Activated gamma-delta T cell (primary cell): ENCODE measurements at regions not wholly inside any gene's neighbourhood (a gene's known extent, or its start where the extent isn't known, plus 50 kb on each side); places are given as distances from the start of the nearest gene placed in this dataset.

ENCODE experiments used
- DNase-seq: peaks from one replicate; lab custom pipeline; 2025; lab: John Stamatoyannopoulos, UW

DNA sequence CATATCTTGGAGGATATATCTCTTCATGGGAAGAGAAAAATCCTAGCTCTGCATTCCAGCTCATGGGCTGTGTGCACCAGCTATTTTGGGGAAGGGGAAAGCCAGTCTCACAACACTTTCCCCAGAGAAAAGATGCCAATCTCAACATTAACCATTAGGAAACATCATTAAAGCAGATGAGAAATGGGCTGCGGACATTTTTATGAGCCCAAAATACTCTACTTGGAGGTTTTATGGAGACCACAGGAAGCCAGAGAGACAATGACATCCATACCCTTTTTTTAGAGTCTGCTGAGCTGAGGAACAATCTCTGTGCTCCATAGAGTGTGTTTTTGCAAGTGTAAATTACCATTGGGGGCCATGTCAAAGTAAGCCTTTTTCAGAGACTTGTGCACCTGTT, 213.7 kb downstream of the TRIB2 start:
- DNase-seq: no peak

DNA sequence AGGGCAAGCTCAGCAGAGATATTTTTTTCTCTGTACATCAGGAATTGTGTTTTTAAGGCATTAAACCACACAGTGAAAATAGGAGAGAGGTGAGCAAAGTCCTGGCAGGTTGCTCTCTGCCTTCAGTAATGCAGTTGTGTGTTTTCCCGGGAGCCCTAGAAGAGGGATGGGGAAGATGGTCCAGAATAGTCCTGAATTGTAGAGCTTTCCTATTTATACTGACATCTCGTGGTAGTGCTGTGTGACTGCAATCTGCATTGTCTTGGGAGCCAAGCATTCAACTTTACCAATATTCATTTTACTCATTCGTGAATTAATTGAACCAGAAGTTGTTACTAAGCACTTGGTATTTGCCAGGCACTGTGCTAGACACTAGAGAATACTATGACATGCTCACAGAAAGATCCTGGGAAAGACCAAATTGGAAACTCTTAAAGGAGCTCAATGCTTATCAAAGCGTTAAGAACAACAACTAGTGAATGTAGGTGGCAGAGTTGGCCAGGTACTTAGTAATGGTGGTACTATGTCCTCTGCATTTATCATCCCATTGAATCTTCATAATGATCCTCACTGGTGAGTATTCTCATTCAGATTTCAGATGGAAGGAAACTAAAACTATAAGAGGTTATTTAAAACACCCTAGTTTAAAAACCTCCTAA, 214.6 kb downstream of the TRIB2 start:
- no peak for DNase-seq

DNA sequence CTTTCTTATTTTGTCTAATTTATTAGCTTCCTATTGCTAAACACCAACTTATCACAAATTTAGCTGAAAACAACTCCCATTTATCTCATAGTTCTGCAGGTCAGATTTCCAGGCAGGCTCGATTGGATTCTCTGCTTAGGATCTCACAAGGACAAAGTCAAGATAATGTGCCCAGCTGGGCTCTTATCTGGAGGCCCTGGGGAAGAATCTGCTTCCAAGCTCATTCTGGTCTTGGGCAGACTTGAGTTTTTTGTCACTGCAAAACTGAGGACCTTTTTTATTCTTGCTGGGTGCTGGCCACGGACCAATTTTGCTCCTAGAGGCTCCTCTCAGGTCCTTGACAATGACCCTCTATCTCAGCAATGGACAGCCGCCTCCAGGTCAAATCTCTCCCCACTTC, 215.5 kb downstream of the TRIB2 start:
- DNase-seq: no peak

DNA sequence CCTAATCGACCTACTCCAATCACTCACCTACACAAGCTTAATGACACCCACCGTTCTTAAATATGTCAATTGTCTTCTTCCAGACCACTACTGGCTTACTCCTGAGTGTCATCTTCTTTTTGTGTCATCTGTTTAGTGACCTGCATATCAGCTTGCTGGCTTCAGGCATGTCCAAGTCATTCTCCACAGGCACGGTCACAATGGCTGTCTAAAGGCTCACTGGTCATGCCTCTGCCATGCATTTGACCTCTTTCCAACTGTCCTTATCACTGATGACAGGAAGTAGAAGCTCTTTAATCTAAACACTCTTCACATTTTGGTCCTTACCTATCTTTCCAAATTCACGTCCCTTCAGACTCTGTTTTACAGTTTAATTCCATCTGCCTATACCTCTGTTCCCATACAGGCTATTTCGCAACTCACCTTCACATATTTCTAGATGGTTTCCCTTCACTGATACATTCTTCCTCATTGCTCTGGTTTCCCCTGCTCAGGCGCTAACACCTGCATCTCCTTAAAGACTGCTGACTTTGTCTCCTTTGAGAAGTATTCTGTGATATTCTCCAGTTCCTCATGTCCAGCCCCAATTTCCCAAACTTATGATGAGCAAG, 217.5 kb downstream of the TRIB2 start:
- DNase-seq: no peak

DNA sequence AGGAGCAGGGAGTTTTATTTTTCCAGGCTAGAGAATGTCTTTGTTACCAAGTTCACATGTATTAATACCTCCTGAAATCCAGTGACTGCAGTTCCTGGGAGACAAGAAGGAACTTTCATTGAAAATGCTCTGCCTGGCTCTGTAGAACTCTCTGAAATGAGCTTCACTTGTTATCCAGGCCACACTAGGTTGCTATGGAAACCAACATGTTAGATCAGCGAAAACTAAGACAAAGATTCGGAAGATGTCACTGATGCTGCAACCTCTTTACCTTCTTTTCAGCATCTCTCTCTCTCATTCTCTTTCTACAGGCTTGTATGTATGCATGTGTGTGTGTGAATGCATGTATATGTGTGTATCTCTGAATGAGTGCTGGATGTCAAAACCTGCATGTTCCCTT, 218.5 kb downstream of the TRIB2 start:
- DNase-seq: no peak

DNA sequence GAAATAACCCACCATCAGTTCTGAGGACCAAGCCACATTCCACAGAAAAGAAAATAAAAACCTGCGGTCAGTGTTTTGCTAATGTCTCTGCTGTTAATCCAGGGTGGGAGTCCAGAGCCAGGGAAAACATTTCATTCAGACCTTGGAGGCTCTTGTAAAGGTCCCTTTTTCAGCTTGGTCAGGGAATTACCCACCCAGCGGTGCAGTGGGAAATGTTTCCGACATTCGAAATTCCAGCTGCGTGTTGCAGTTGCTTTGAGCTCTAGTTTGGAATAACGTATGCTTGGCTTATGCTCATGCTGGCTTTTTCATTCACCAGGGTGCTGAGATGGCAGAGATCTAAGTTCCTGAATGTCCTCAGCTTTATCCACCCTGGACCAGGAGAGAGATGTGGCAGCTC, 219.1 kb downstream of the TRIB2 start:
- DNase-seq: no peak

DNA sequence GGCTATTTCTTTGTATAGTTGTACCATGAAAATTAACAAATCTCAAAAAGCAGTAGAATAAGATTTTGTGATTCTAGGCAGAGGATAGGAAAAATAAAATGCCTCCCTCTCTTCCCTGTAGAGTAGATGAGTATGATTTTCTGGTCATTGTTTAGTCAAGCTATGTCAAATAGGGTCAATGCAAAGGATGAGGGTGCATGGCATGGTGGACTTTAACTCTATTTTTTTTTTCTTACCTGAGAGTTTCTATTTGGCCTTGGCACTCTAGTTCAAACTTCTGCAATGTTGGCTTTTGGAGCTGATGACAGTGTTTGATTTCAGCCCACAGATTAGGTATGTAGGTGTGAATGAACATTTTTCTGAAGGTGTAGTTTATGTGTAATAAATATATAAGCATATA, 224.5 kb downstream of the TRIB2 start:
- DNase-seq: no peak

DNA sequence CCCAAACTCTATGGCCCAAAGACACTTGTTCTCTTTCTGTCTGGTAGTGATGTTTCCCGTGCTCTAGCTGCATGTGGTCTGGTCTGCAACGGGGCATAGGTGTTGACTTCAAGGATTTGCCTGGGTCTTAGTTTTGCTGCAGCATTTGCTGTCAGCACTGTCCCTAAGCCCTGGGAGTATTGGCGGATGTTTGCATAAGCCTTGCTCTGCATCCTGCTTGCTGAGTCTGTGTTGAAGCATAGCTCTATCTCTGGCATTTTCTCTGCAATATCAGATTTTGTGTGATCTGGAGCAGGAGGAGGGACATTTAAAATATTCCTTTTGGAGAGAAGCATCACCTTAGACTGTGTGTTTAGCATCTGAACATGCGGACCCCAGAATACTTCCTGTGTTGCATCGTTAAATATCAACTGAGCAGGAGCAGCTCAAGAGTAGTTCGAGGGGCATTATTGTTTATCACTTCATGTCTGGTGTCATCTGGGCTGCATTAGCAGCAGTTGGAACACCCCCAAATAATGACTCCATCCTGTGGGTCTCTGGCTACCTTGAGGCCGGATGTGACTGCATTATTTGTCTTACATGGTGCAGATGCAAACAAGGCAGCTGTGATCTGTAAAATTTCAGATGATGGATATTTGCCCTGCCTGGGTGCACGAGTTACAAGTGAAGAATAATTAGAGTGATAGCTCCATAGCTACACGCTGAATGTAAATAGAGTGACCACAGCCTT, 231.7 kb downstream of the TRIB2 start:
- no peak for DNase-seq

DNA sequence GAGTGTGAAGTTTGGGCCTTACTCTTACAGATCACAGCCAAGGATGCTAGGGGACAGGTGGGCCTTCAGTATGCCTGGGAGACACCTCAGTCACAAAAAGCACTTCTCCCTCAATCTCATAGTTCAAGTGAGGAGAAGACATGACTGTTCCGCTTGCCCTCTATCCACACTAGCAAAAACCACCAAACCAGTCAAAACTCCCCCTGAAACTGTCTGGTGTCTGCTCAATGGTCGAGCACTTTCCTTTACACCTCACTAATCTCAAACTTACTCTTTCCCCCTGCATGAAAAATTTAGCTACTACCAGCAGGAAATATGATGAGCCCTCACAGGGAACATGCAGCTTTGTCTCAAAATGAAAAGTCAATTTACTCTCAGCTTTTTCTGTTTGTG, 232.2 kb downstream of the TRIB2 start:
- no peak for DNase-seq

DNA sequence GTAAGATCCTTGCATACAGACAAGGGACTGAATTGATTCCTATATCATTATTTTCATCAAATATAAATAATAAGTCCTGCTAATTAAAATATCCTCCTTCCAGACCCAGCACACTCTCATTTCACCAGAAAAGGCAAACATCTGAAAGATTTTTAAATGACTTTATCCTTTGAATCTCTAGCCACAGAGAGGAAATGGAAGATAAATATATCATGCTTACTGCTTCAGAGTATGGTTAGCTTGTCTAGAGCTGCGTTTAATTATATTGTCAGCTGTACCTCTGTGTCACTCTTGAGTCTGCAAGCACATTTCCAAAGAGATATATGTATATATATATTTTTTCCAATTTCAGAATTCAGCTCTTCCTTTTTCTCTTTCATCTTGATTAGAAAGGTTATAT, 232.7 kb downstream of the TRIB2 start:
- DNase-seq: no peak

DNA sequence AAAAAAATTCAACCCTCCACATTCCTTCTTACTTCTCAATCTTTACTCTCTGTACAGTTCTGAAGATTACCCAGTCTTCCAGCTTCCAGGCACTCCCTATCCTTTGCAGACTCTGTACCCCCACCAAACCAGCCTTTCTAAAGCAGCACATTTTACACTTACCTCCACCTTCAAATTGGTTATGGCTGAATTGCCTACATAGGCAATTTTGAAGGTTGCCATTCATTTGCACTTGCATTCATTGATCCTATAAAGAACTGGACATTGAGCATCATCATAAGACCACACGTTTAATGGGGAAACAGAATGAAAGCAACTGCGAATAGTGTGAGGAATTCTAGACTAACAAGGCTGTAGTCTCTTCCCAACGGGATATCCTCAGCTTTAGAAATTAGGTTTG, 233.4 kb downstream of the TRIB2 start:
- DNase-seq: no peak

DNA sequence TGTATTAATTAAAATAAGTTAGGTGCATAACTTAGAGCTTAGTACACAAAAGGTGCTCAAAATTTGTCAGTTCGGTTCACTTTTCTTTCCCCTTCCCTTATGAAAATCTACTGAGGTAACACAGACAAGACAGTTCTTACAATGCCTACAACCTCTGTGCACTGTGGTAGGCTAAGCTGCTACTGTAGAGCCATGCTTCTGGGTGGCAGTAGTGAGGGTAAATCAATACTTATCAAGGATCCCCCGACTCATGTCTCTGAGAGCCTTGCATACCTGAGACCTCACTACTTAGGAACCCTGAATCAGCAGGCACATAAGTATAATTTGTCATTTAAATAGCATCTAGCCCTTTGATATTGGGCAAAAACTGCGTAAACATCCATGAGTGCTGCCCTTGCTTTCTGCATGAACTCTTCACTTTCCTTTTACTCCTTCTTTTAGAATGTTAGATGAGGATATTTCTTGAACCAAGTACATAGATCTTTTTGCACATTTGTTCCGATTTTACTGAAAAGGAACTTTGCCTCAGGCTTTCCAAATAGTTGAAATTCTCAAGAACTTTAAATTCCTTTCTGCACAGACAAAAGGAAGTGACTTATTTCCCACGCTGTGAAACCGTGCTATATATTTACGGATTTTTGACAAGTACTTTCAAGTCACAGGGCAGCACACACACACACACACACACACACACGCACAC, 234.4 kb downstream of the TRIB2 start:
- no peak for DNase-seq

DNA sequence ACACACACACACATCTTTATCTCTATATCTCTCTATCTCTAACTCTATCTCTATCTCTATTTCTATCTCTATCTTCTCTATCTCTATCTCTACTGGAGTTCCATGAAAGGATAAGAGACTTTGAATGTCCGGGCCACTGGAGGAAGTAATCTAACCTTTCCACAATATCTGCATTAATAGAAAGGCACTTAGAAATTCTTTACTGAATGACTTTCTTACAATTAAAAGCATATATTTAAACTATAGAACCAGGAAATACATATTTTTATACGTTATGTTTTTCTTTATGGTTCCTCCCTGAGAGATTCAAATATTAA, 234.9 kb downstream of the TRIB2 start:
- DNase-seq: no peak

DNA sequence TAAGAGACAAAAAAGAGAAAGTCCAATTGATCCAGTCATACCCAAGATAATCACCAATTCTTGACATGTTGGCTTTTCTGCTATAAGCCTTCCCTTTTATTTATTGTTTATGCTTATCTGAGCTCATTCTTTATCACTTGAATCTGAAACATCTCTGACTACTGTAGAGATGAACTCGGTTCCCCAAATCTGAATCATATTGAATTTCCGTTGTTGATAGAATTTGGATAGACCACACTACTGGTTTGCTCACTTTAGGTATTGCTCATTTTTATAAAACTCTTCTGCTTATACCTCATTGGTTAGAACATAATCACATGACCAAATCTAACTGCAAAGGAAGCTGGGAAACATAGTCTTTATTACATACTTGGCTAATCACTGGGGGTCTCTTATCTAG, 236.9 kb downstream of the TRIB2 start:
- no peak for DNase-seq

DNA sequence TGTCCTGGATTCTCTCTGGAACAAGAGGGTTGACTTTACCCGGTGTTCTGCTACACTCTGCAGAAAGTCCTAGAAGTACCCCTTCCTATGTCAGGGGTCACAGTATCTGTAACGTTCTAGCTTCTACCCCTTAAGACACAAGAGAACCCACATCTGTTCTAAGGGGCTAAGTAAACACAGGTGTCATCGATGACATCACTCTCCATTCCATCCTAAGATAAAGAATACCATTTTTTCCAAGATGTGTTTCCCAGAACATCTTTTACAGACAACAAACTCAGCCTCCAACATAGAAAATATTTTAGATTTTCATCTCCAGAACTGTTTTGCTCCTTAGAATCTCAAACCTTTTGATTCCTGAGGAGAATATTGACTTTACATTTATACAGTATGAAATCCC, 239.1 kb downstream of the TRIB2 start:
- DNase-seq: no peak

DNA sequence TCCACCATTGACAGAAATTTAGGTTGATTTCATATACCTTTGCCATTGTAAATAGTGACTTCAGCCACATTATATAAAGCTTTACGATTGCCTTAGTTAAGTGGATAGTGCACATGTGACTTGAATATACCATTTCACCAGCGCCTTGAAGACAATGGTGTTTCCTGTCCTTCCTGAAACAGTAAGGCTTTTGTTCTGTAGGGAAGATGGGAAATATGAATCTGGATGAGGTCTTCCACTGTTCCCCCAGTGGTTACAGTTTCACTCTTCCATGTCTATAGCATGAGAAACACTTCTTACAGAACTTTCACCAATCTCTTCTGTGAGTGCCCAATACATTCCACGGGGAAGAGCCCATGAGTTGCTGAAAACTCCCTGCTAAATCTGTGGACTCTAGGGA, 240.5 kb downstream of the TRIB2 start:
- DNase-seq: no peak

DNA sequence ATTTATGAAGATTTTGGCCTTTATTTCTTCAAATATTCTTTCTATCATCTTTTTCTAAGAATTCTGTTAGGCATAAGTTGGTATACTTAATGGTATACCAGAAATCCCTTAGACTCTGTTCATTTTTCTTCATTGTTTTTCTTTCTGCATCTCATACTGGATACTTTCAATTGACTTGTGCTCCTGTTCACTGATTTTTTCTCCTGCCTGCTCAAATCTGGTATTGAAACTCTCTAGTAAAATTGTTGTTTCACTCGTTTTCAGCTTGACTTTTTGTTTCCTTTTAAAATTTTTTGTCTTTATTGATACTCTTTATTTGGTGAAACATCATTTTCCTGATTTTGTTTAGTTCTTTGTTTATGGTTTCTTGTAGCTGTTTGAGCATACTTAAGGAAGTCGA, 243.2 kb downstream of the TRIB2 start:
- no peak for DNase-seq

DNA sequence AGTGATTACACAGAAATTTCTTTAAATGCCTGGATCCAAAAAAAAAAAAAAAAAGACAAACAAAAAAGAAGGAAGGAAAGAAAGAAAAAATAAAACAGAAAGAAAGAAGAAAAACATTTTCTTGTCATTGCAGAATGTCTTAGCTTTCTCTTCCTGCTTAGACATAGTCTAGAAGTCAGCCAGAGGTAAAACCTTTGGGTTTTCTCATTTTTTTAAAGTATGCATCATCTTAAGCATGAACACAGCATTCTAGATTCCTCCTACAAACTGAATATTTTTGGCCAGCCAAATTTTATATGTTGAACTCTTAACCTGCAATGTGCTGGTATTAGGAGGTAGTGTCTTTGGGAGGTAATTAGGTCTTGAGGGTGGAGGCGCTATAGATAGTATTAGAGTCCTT, 243.9 kb downstream of the TRIB2 start:
- no peak for DNase-seq

DNA sequence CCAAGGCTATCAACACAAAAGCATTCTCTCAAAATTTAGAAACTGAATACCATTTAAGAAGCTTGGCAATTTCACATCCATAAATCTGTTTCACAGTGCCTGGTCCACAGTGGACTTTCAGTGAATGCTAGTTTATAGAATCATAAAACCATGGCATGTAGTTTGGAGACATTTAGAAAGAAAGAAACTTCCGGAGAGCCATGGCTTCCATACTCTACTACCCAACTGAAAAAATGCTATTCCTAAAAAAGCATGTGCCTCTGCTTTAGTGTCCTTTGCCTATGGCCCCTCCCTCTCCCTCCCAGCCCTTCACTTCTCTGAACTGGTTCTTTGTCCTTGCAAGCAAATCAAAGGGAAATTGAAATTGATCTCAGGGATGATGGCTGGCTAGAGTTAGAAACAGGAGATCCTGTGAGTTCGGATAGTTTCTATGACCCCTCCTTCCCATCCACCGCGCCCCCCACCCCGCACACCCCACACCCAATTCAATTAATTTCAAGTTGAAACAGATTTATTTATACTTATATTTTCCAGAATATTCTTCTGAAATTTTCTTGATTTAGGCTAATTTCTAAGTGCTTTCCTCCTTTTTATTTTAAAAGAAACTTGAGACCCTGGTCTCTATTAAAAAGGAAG, 248.3 kb downstream of the TRIB2 start:
- DNase-seq: no peak

DNA sequence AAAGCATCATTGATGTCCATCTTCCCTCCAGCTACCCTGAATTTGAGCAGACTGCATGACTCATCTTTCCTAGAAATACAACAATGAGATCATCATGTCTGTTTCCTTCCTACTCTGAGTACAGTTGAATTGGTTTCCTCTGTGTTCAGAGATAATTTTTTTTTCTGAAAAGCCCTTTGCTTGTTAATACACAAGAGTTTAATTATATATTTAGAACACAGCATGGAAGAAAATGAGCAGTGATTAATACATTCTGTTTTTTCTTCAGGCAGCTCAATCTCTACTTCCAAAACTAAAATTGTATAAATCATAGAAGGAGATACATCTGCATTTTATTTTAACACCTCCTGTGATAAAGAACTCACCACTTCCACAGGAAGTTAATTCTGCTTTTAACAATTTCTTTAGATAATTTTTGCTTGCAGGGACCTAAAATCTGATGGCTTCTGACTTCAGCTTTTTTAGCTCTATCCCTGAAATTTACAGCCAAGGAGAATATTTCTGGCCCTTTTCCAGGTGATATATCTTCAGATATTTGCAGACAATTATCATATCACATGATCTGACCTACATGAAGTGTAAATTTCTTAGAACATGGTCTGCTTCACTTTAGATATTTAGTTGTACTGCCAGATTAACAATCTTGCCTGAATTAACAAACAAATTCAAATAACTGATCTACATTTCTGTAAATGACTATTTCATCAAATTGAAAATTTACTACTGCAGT, 249.0 kb downstream of the TRIB2 start:
- no peak for DNase-seq

DNA sequence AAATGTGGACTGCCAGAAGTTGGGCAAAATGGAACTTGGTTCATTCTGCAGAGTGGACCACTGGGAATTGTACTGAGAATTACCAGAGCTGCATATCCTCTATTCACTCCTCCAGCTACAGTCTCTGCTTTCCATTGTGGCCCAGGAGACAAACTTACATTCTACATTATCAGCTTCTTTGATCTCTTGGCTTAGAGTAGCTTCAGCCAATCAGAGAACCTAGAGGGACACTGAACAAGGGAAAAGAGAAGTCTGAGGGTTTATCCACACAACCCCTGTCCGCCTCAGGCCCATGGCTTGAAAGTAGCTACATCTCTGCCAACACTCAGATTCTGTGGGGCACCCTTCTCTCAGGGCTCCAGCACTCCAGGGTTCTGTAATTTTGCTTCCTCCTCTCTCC, 251.1 kb downstream of the TRIB2 start:
- no peak for DNase-seq

DNA sequence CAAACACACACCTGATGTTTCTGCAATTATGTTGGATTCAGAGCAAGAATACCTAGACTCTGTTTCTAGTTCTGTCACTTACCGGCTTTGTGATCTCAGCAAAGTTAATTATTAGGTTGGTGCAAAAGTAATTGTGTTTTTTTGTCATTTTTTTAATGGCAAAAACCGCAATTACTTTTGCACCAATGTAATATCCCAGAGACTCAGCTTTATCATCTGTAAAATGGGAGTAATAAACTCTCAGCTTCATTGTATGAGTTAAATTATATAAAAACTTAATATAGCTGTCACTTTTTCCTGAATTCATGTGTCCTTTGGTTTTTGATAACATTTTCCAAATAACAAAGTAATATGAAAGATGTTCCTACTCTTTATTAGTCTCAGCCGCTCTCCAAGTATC, 251.7 kb downstream of the TRIB2 start:
- no peak for DNase-seq
